Osteocyte (in vitro differentiated cells): ENCODE measurements at regions not wholly inside any gene's neighbourhood (a gene's known extent, or its start where the extent isn't known, plus 50 kb on each side); places are given as distances from the start of the nearest gene placed in this dataset.

Experiments
- DNase-seq: peaks from one replicate; pipeline ENCODE4 v3.0.0; 2021; ENCODE audit warnings: mixed read lengths; ENCODE audit not compliant: unreplicated experiment; ENCODE audit errors: extremely low spot score
- H3K27ac Mint-ChIP-seq: one replicate; pipeline ENCODE4 v1.8.0; 2021; ENCODE audit warnings: mild to moderate bottlenecking, mixed read lengths; ENCODE audit not compliant: unreplicated experiment
- H3K27me3 Mint-ChIP-seq: one replicate; pipeline ENCODE4 v1.8.0; 2021; ENCODE audit warnings: mixed read lengths; ENCODE audit not compliant: unreplicated experiment
- H3K36me3 Mint-ChIP-seq: one replicate; pipeline ENCODE4 v1.8.0; 2021; ENCODE audit warnings: mixed read lengths; ENCODE audit not compliant: unreplicated experiment
- H3K4me1 Mint-ChIP-seq: one replicate; pipeline ENCODE4 v1.8.0; 2021; ENCODE audit warnings: mixed read lengths; ENCODE audit not compliant: unreplicated experiment
- H3K4me3 Mint-ChIP-seq: one replicate; pipeline ENCODE4 v1.8.0; 2021; ENCODE audit warnings: mild to moderate bottlenecking, moderate library complexity, mixed read lengths; ENCODE audit not compliant: unreplicated experiment
- H3K9me3 Mint-ChIP-seq: one replicate; pipeline ENCODE4 v1.8.0; 2021; ENCODE audit warnings: mixed read lengths; ENCODE audit not compliant: unreplicated experiment
- TF ChIP-seq, protein P1 (sequence below): fragments of 200-600 bp; sonication (generic); IDR thresholded peaks from 2 replicates; pipeline ENCODE4 v1.5.0; 2021; ENCODE audit warnings: antibody characterized with exemption, mild to moderate bottlenecking, moderate library complexity

DNA sequence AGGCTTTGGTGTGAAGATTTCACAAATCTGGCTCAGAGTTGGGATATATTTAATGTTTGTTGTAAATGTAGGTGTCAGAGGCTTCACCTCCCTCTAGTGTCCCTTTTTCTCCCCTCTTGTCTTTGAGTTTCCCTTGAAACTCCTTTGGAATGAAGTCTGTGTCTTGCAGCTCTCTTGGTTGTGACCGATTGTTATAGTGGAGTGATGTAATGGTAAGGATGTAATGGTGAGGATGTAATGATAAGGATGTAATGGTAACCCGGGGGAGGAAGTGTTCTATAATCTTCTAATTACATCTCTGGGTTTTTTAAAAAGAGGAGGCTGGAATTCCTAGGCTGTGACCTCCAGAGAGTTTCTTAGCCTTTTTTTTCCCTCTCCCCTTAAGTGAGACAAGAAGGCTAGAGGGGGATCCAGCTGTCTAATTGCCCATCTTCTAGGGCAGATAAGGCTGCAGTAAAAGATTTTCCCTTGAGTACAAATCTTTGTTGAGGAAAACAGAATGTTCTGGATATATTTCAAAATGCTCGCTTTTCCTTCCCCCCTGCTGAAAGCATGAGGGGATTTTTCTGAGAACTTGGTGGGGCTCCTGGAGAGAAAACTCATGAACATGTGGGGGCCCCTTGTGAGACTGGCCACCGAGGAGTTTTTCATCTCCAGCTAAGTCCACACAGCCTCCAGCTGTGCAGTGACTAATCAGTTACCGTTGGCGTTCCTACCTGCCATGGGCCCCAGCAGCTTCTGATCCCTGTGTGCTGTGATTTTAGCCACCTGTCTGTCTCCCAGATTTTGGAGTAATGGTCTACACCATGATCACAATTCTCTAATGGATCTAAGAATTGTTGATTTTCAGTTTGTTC is 156.7 kb upstream of the PMEPA1 start:
- peak; percentile 40 for DNase-seq
- peaks cover 79% of the 10 kb centered on the region for H3K27me3 Mint-ChIP-seq

GRCh38 chr20:57865266-57865665 is 155.5 kb upstream of the PMEPA1 start:
- peaks cover 2% of the 10 kb centered on the region for H3K4me1 Mint-ChIP-seq
- no peak for DNase-seq
- H3K36me3 Mint-ChIP-seq = no peaks in the 10 kb centered on the region
- TF ChIP-seq, protein P1, sequence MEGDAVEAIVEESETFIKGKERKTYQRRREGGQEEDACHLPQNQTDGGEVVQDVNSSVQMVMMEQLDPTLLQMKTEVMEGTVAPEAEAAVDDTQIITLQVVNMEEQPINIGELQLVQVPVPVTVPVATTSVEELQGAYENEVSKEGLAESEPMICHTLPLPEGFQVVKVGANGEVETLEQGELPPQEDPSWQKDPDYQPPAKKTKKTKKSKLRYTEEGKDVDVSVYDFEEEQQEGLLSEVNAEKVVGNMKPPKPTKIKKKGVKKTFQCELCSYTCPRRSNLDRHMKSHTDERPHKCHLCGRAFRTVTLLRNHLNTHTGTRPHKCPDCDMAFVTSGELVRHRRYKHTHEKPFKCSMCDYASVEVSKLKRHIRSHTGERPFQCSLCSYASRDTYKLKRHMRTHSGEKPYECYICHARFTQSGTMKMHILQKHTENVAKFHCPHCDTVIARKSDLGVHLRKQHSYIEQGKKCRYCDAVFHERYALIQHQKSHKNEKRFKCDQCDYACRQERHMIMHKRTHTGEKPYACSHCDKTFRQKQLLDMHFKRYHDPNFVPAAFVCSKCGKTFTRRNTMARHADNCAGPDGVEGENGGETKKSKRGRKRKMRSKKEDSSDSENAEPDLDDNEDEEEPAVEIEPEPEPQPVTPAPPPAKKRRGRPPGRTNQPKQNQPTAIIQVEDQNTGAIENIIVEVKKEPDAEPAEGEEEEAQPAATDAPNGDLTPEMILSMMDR = no peak
- H3K4me3 Mint-ChIP-seq = no peak overlapping the region
- H3K27me3 Mint-ChIP-seq = peaks cover 80% of the 10 kb centered on the region
- H3K27ac Mint-ChIP-seq = no peak overlapping the region
- H3K9me3 Mint-ChIP-seq = peaks cover 14% of the 10 kb centered on the region

More for the DNA sequence above, 156.7 kb upstream of the PMEPA1 start:
- Mint-ChIP-seq H3K36me3 (no peaks in the 10 kb centered on the region), H3K27ac (no peak overlapping the region), H3K4me1 (peaks cover 2% of the 10 kb centered on the region), H3K9me3 (peaks cover 11% of the 10 kb centered on the region), H3K4me3 (no peak overlapping the region)
- TF ChIP-seq, protein P1 = no peak

- H3K4me3 Mint-ChIP-seq = no peak overlapping the region
- no peak overlapping the region for H3K27ac Mint-ChIP-seq
- DNase-seq = peak; percentile 62
- TF ChIP-seq, protein P1 = no peak
- peaks cover 70% of the 10 kb centered on the region for H3K27me3 Mint-ChIP-seq
- no peaks in the 10 kb centered on the region for H3K36me3 Mint-ChIP-seq
- H3K9me3 Mint-ChIP-seq = peaks cover 14% of the 10 kb centered on the region
- no peaks in the 10 kb centered on the region for H3K4me1 Mint-ChIP-seq
These were observed 150.8 kb upstream of the PMEPA1 start for GRCh38 chr20:57860576-57860975.

DNA sequence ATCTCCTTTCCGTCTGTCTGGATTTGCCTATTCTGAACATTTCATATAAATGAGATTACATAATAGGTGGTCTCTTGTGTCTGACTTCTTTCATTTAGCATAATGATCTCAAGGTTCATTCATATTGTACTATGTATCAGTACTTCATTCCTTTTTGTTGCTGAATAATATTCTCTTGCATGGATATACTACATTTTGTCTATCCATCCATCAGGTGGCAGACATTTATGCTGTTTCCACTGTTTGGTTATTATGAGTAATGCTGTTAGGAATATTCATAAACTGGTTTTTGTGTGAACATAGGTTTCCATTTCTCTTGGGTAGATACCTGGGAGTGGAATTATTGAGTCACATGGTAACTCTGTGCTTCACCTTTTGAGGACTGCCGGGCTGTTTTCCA is 148.2 kb upstream of the PMEPA1 start:
- no peak overlapping the region for H3K4me3 Mint-ChIP-seq
- H3K9me3 Mint-ChIP-seq = peaks cover 5% of the 10 kb centered on the region
- TF ChIP-seq, protein P1 = no peak
- no peak for DNase-seq
- H3K27me3 Mint-ChIP-seq = peaks cover 67% of the 10 kb centered on the region
- no peak overlapping the region for H3K27ac Mint-ChIP-seq
- H3K4me1 Mint-ChIP-seq = no peaks in the 10 kb centered on the region
- no peaks in the 10 kb centered on the region for H3K36me3 Mint-ChIP-seq

DNA sequence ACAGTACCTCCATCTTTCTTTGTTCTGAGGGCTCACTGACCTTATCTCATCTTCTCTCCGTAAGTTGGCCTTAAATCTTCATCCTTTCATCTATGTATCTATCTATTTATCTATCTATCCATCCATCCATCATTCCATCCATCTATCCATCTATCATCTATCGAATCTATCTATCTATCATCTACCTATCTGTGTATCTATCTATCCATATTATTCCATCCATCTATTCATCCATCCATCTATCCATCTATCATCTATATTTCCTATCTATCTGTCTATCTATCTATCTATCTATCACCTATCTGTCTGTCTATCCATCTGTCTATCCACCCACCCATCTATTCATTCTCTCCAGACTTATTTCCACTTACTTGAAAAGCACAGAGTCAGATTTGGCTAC is 147.3 kb upstream of the PMEPA1 start:
- Mint-ChIP-seq H3K9me3 (peaks cover 5% of the 10 kb centered on the region), H3K27ac (no peak overlapping the region), H3K4me3 (no peak overlapping the region), H3K4me1 (peaks cover 1% of the 10 kb centered on the region), H3K27me3 (peaks cover 74% of the 10 kb centered on the region), H3K36me3 (no peaks in the 10 kb centered on the region)
- DNase-seq = no peak
- TF ChIP-seq, protein P1 = no peak
